T-helper 17 cell (primary cell): ENCODE measurements at regions not wholly inside any gene's neighbourhood (a gene's known extent, or its start where the extent isn't known, plus 50 kb on each side); places are given as distances from the start of the nearest gene placed in this dataset.

Source experiments
- ATAC-seq: fragments of 150-1000 bp; cut with Tn5 transposase; 2 replicates; pipeline ENCODE4 v1.10.0; 2021; ENCODE audit warnings: mild to moderate bottlenecking, moderate library complexity
- DNase-seq, 3 donors: peaks; one replicate each; pipeline versions ENCODE4 v3.0.0 to v3.0.0-alpha.2; 2020 to 2021
- H3K9me3 ChIP-seq: one replicate; pipeline ENCODE4 v1.7.0; 2013; ENCODE audit warnings: low read length, mild to moderate bottlenecking; ENCODE audit not compliant: control insufficient read depth, poor library complexity, severe bottlenecking
- H3K27ac Mint-ChIP-seq: one replicate; pipeline ENCODE4 v1.8.0; 2022; ENCODE audit warnings: mild to moderate bottlenecking, moderate library complexity, mixed read lengths
- H3K27me3 Mint-ChIP-seq: one replicate; pipeline ENCODE4 v1.8.0; 2022; ENCODE audit warnings: mixed read lengths
- H3K36me3 Mint-ChIP-seq: one replicate; pipeline ENCODE4 v1.8.0; 2022; ENCODE audit warnings: low read depth, mixed read lengths
- H3K4me1 Mint-ChIP-seq: one replicate; pipeline ENCODE4 v1.8.0; 2022; ENCODE audit warnings: mild to moderate bottlenecking, mixed read lengths
- H3K4me3 Mint-ChIP-seq: one replicate; pipeline ENCODE4 v1.8.0; 2022; ENCODE audit warnings: mild to moderate bottlenecking, moderate library complexity, mixed read lengths

GRCh38 chr22:49291781-49292180 lies 535.9 kb downstream of the BRD1 start:
- Mint-ChIP-seq H3K4me3 (no peak overlapping the region), H3K27ac (no peak overlapping the region), H3K4me1 (peaks cover 3% of the 10 kb centered on the region), H3K36me3 (no peaks in the 10 kb centered on the region), H3K27me3 (peaks cover 25% of the 10 kb centered on the region)
- H3K9me3 ChIP-seq: no peaks in the 10 kb centered on the region
- DNase-seq: no peak
- no peak for ATAC-seq

GRCh38 chr22:49291169-49291568 lies 536.5 kb downstream of the BRD1 start:
- Mint-ChIP-seq H3K36me3 (no peaks in the 10 kb centered on the region), H3K4me3 (no peak overlapping the region), H3K27me3 (peaks cover 29% of the 10 kb centered on the region), H3K27ac (no peak overlapping the region), H3K4me1 (peaks cover 3% of the 10 kb centered on the region)
- ATAC-seq (no peak), DNase-seq (no peak)
- no peaks in the 10 kb centered on the region for H3K9me3 ChIP-seq

GRCh38 chr22:49290711-49291110 lies 537.0 kb downstream of the BRD1 start:
- no peak for ATAC-seq
- no peak for DNase-seq
- Mint-ChIP-seq H3K4me3 (no peak overlapping the region), H3K27ac (no peak overlapping the region), H3K4me1 (peaks cover 3% of the 10 kb centered on the region), H3K27me3 (peaks cover 32% of the 10 kb centered on the region), H3K36me3 (no peaks in the 10 kb centered on the region)
- no peaks in the 10 kb centered on the region for H3K9me3 ChIP-seq

GRCh38 chr22:49289822-49290679 lies 537.6 kb downstream of the BRD1 start:
- Mint-ChIP-seq H3K27me3 (peaks cover 34% of the 10 kb centered on the region), H3K36me3 (no peaks in the 10 kb centered on the region), H3K4me3 (no peak overlapping the region), H3K27ac (no peak overlapping the region), H3K4me1 (peaks cover 3% of the 10 kb centered on the region)
- DNase-seq (no peak), ATAC-seq (no peak)
- no peaks in the 10 kb centered on the region for H3K9me3 ChIP-seq

GRCh38 chr22:49286181-49286760 lies 541.4 kb downstream of the BRD1 start:
- peaks cover 3% of the 10 kb centered on the region for H3K4me1 Mint-ChIP-seq
- H3K27me3 Mint-ChIP-seq: peaks cover 57% of the 10 kb centered on the region

GRCh38 chr22:49284931-49285330 lies 542.7 kb downstream of the BRD1 start:
- peaks cover 6% of the 10 kb centered on the region for H3K36me3 Mint-ChIP-seq
- no peak for ATAC-seq
- peaks cover 3% of the 10 kb centered on the region for H3K4me1 Mint-ChIP-seq
- no peak for DNase-seq
- H3K27ac Mint-ChIP-seq: no peak overlapping the region
- H3K27me3 Mint-ChIP-seq: peaks cover 57% of the 10 kb centered on the region
- no peak overlapping the region for H3K4me3 Mint-ChIP-seq
- H3K9me3 ChIP-seq: no peaks in the 10 kb centered on the region

More at GRCh38 chr22:49286181-49286760, 541.4 kb downstream of the BRD1 start:
- no peak for DNase-seq
- Mint-ChIP-seq H3K4me3 (no peak overlapping the region), H3K27ac (no peak overlapping the region), H3K36me3 (peaks cover 4% of the 10 kb centered on the region)
- ATAC-seq: no peak
- no peaks in the 10 kb centered on the region for H3K9me3 ChIP-seq

- DNase-seq (no peak), ATAC-seq (no peak)
- Mint-ChIP-seq H3K27ac (no peak overlapping the region), H3K4me1 (peaks cover 3% of the 10 kb centered on the region), H3K4me3 (no peak overlapping the region), H3K27me3 (peaks cover 57% of the 10 kb centered on the region), H3K36me3 (peaks cover 6% of the 10 kb centered on the region)
- H3K9me3 ChIP-seq: no peaks in the 10 kb centered on the region
These were observed 543.5 kb downstream of the BRD1 start for GRCh38 chr22:49284056-49284784.

GRCh38 chr22:49282596-49282995 lies 545.1 kb downstream of the BRD1 start:
- ATAC-seq: no peak
- no peak overlapping the region for H3K4me3 Mint-ChIP-seq

GRCh38 chr22:49281467-49282340 lies 546.0 kb downstream of the BRD1 start:
- DNase-seq: no peak
- no peak for ATAC-seq
- peaks cover 6% of the 10 kb centered on the region for H3K36me3 Mint-ChIP-seq
- peaks cover 54% of the 10 kb centered on the region for H3K27me3 Mint-ChIP-seq
- H3K4me3 Mint-ChIP-seq: no peak overlapping the region
- H3K9me3 ChIP-seq: no peaks in the 10 kb centered on the region
- H3K4me1 Mint-ChIP-seq: no peaks in the 10 kb centered on the region
- no peak overlapping the region for H3K27ac Mint-ChIP-seq

More at GRCh38 chr22:49282596-49282995, 545.1 kb downstream of the BRD1 start:
- peaks cover 6% of the 10 kb centered on the region for H3K36me3 Mint-ChIP-seq
- no peaks in the 10 kb centered on the region for H3K4me1 Mint-ChIP-seq
- DNase-seq: no peak
- no peak overlapping the region for H3K27ac Mint-ChIP-seq
- H3K27me3 Mint-ChIP-seq: peaks cover 54% of the 10 kb centered on the region
- H3K9me3 ChIP-seq: no peaks in the 10 kb centered on the region

- peaks cover 6% of the 10 kb centered on the region for H3K36me3 Mint-ChIP-seq
- H3K27me3 Mint-ChIP-seq: peaks cover 48% of the 10 kb centered on the region
- no peaks in the 10 kb centered on the region for H3K9me3 ChIP-seq
- no peak overlapping the region for H3K4me3 Mint-ChIP-seq
- no peaks in the 10 kb centered on the region for H3K4me1 Mint-ChIP-seq
- DNase-seq (no peak), ATAC-seq (no peak)
- no peak overlapping the region for H3K27ac Mint-ChIP-seq
These were observed 549.3 kb downstream of the BRD1 start for GRCh38 chr22:49278340-49278739.

- no peak for DNase-seq
- H3K9me3 ChIP-seq: no peaks in the 10 kb centered on the region
- ATAC-seq: no peak
- Mint-ChIP-seq H3K27ac (no peak overlapping the region), H3K4me3 (no peak overlapping the region), H3K27me3 (peaks cover 43% of the 10 kb centered on the region), H3K36me3 (peaks cover 3% of the 10 kb centered on the region), H3K4me1 (no peaks in the 10 kb centered on the region)
These were observed 551.1 kb downstream of the BRD1 start for GRCh38 chr22:49276567-49276966.

- H3K4me3 Mint-ChIP-seq: no peak overlapping the region
- H3K36me3 Mint-ChIP-seq: no peaks in the 10 kb centered on the region
- H3K27ac Mint-ChIP-seq: no peak overlapping the region
- H3K4me1 Mint-ChIP-seq: no peaks in the 10 kb centered on the region
- DNase-seq: no peak
- no peaks in the 10 kb centered on the region for H3K9me3 ChIP-seq
- no peak for ATAC-seq
- H3K27me3 Mint-ChIP-seq: peaks cover 48% of the 10 kb centered on the region
These were observed 552.8 kb downstream of the BRD1 start for GRCh38 chr22:49274754-49275380.
